Progenitor cell of endocrine pancreas (in vitro differentiated cells): ENCODE measurements at regions not wholly inside any gene's neighbourhood (a gene's known extent, or its start where the extent isn't known, plus 50 kb on each side); places are given as distances from the start of the nearest gene placed in this dataset.
"Not testable (repeated sequence)": the region's sequence is repeated elsewhere in the genome, so short reads cannot be mapped to it uniquely, and the experiment has no call there.

Source experiments
- DNase-seq: peaks from one replicate; pipeline ENCODE4 v3.0.0; 2021; ENCODE audit warnings: low spot score; ENCODE audit not compliant: unreplicated experiment
- H3K27ac Mint-ChIP-seq: 2 replicates; pipeline ENCODE4 v1.8.0; 2021; ENCODE audit warnings: mild to moderate bottlenecking, moderate library complexity, mixed read lengths
- H3K27me3 Mint-ChIP-seq: 2 replicates; pipeline ENCODE4 v1.8.0; 2021; ENCODE audit warnings: mixed read lengths
- H3K36me3 Mint-ChIP-seq: 2 replicates; pipeline ENCODE4 v1.8.0; 2022; ENCODE audit warnings: mixed read lengths; ENCODE audit not compliant: insufficient read depth
- H3K4me1 Mint-ChIP-seq: 2 replicates; pipeline ENCODE4 v1.8.0; 2021; ENCODE audit warnings: low read depth, mixed read lengths
- H3K4me3 Mint-ChIP-seq: 2 replicates; pipeline ENCODE4 v1.8.0; 2021; ENCODE audit warnings: low read depth, mild to moderate bottlenecking, moderate library complexity, mixed read lengths
- H3K9me3 Mint-ChIP-seq: 2 replicates; pipeline ENCODE4 v1.8.0; 2021; ENCODE audit warnings: low read depth, mixed read lengths
- TF ChIP-seq, protein P1 (sequence below): fragments of 200-600 bp; sonication (generic); IDR thresholded peaks from one replicate; pipeline ENCODE4 v1.5.0; 2021; ENCODE audit warnings: antibody characterized with exemption, mild to moderate bottlenecking; ENCODE audit not compliant: unreplicated experiment

- Mint-ChIP-seq H3K4me3 (no peak overlapping the region), H3K27ac (no peak overlapping the region), H3K36me3 (no peaks in the 10 kb centered on the region), H3K4me1 (peaks cover 2% of the 10 kb centered on the region), H3K9me3 (no peaks in the 10 kb centered on the region), H3K27me3 (peaks cover 14% of the 10 kb centered on the region)
- TF ChIP-seq, protein P1, sequence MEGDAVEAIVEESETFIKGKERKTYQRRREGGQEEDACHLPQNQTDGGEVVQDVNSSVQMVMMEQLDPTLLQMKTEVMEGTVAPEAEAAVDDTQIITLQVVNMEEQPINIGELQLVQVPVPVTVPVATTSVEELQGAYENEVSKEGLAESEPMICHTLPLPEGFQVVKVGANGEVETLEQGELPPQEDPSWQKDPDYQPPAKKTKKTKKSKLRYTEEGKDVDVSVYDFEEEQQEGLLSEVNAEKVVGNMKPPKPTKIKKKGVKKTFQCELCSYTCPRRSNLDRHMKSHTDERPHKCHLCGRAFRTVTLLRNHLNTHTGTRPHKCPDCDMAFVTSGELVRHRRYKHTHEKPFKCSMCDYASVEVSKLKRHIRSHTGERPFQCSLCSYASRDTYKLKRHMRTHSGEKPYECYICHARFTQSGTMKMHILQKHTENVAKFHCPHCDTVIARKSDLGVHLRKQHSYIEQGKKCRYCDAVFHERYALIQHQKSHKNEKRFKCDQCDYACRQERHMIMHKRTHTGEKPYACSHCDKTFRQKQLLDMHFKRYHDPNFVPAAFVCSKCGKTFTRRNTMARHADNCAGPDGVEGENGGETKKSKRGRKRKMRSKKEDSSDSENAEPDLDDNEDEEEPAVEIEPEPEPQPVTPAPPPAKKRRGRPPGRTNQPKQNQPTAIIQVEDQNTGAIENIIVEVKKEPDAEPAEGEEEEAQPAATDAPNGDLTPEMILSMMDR = peak; percentile 81
- peak; percentile 49 for DNase-seq
Observed at GRCh38 chr3:71926262-71926600, 141.3 kb upstream of the PROK2 start.

GRCh38 chr3:71925511-71926261 lies 140.7 kb upstream of the PROK2 start:
- not testable (repeated sequence) for H3K9me3 Mint-ChIP-seq

DNA sequence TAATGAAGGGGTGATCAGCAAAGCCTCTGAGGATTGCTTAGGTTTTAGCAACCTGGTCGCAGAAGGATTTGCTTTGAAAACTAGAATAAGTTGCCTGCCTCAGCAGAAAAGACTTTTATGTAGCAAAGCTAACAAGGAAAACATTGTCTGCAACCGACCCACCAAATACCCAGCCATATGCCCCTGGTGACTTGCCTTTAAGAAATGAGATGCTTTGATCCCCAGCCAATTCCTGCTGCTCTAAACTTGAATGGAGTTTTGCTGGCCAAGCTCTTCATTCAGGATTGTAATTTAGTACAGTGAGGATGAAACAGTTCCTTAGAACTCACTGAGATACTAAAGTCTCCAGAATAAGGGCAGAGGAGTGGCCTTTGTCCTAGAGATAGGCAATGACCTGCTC lies 139.8 kb upstream of the PROK2 start:
- Mint-ChIP-seq H3K27ac (no peak overlapping the region), H3K36me3 (no peaks in the 10 kb centered on the region), H3K4me1 (peaks cover 3% of the 10 kb centered on the region), H3K9me3 (no peaks in the 10 kb centered on the region), H3K27me3 (peaks cover 10% of the 10 kb centered on the region), H3K4me3 (no peak overlapping the region)
- TF ChIP-seq, protein P1 = no peak
- DNase-seq = no peak

More at GRCh38 chr3:71925511-71926261, 140.7 kb upstream of the PROK2 start:
- H3K4me3 Mint-ChIP-seq, H3K27ac Mint-ChIP-seq, H3K4me1 Mint-ChIP-seq, H3K36me3 Mint-ChIP-seq, DNase-seq: not testable (repeated sequence)
- H3K27me3 Mint-ChIP-seq = peaks cover 14% of the 10 kb centered on the region

DNA sequence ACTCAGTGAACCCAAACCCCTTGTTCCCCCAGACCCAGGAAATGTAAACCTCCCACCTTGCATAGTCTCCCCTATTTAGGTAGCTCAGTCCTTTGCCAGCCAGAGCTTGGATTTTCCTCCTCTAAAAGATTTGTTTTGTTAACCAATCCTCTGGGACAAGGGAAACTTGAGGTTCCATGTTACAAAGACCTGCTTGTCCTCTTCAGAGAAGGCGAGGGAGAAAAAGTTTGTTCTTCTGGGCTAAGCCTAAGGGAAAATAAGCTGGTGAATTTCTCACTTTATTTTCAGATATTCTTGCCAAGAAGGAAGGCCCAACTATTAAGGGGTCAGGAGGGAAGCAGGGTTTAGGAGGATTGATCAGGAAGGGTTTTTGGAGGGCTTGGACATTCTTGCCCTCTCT lies 136.1 kb upstream of the PROK2 start:
- DNase-seq = no peak
- TF ChIP-seq, protein P1 = no peak
- H3K4me1 Mint-ChIP-seq = peaks cover 8% of the 10 kb centered on the region
- no peaks in the 10 kb centered on the region for H3K9me3 Mint-ChIP-seq
- H3K36me3 Mint-ChIP-seq = no peaks in the 10 kb centered on the region
- H3K27ac Mint-ChIP-seq = no peak overlapping the region
- H3K4me3 Mint-ChIP-seq = no peak overlapping the region
- H3K27me3 Mint-ChIP-seq = peaks cover 10% of the 10 kb centered on the region

GRCh38 chr3:71919572-71919971 lies 134.6 kb upstream of the PROK2 start:
- Mint-ChIP-seq H3K4me3 (no peak overlapping the region), H3K27me3 (peaks cover 8% of the 10 kb centered on the region), H3K4me1 (peaks cover 8% of the 10 kb centered on the region), H3K9me3 (no peaks in the 10 kb centered on the region), H3K27ac (no peak overlapping the region), H3K36me3 (no peaks in the 10 kb centered on the region)
- TF ChIP-seq, protein P1 = no peak
- no peak for DNase-seq

DNA sequence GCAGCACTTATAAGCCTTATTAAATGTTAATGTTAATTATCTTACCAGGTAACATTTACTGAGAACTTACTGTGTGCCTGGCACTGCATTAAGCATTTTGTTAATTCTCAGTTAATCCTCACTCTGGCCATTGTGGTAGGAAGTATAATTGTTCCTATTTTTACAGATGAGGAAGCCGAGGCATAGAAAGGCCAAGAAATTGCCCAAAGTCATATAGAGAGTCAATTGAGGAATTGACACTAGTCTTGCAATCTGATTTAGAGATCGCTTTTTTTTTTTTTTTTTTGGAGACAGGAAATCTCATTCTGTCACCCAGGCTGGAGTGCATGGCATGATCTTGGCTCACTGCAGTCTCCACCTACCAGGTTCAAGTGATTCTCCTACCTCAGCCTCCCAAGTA lies 132.6 kb upstream of the PROK2 start:
- peaks cover 3% of the 10 kb centered on the region for H3K27me3 Mint-ChIP-seq
- DNase-seq = no peak
- TF ChIP-seq, protein P1 = no peak
- no peak overlapping the region for H3K27ac Mint-ChIP-seq
- H3K4me3 Mint-ChIP-seq = no peak overlapping the region
- H3K9me3 Mint-ChIP-seq = no peaks in the 10 kb centered on the region
- H3K36me3 Mint-ChIP-seq = no peaks in the 10 kb centered on the region
- H3K4me1 Mint-ChIP-seq = peaks cover 8% of the 10 kb centered on the region
